ENCODE measurements at regions not wholly inside any gene's neighbourhood (a gene's known extent, or its start where the extent isn't known, plus 50 kb on each side); places are given as distances from the start of the nearest gene placed in this dataset.

- TF ChIP-seq EP300 (IDR thresholded peaks at IDR 0.05; ENCODE audit: borderline replicate concordance) (no peak), RAD21 (IDR thresholded peaks at IDR 0.05; ENCODE audit: low read depth) (no peak), REST (IDR thresholded peaks at IDR 0.05; ENCODE audit: low read depth) (no peak), USF1 (IDR thresholded peaks at IDR 0.05) (no peak), CEBPB (IDR thresholded peaks at IDR 0.05) (no peak), TAF1 (IDR thresholded peaks at IDR 0.05; ENCODE audit: low read depth) (no peak), YY1 (IDR thresholded peaks at IDR 0.05; ENCODE audit: low read depth) (no peak), FOXM1 (IDR thresholded peaks at IDR 0.05; ENCODE audit: borderline replicate concordance, low read depth) (no peak)
Observed at GRCh38 chr11:70524096-70524922, 126.0 kb downstream of the CTTN start.
